ENCODE measurements at regions not wholly inside any gene's neighbourhood (a gene's known extent, or its start where the extent isn't known, plus 50 kb on each side); places are given as distances from the start of the nearest gene placed in this dataset.
A peak's percentile ranks its signal among the peaks of the same experiment; 100 is the strongest.
"Not testable (repeated sequence)": the region's sequence is repeated elsewhere in the genome, so short reads cannot be mapped to it uniquely, and the experiment has no call there.

GRCh38 chr12:114815026-114815795, 131.2 kb upstream of the TBX3 start:
- intact Hi-C loops (cut with DNase I): no loop called here
- no peak for DNase-seq

GRCh38 chr12:114812858-114813761, 129.1 kb upstream of the TBX3 start:
- peak in 6 of 42 donors; percentile 2 to 26 (median 16) for DNase-seq
- intact Hi-C loops (cut with DNase I): no loop called here

GRCh38 chr12:114812384-114812783, 128.4 kb upstream of the TBX3 start:
- intact Hi-C loops (cut with DNase I): no loop called here
- no peak for DNase-seq

- intact Hi-C loops (cut with DNase I): no loop called here
- DNase-seq: no peak
These were observed 125.1 kb upstream of the TBX3 start for GRCh38 chr12:114809097-114809496.

GRCh38 chr12:114801381-114801780, 117.4 kb upstream of the TBX3 start:
- intact Hi-C loops (cut with DNase I); DNase-seq: not testable (repeated sequence)

- DNase-seq; intact Hi-C loops (cut with DNase I): not testable (repeated sequence)
These were observed 116.6 kb upstream of the TBX3 start for GRCh38 chr12:114800566-114800965.

GRCh38 chr12:114799574-114800487, 115.9 kb upstream of the TBX3 start:
- DNase-seq: peak in 9 of 42 donors; percentile 1 to 44 (median 15)
- intact Hi-C loops (cut with DNase I): no loop called here

GRCh38 chr12:114794049-114794558, 110.1 kb upstream of the TBX3 start:
- intact Hi-C loops (cut with DNase I): no loop called here

GRCh38 chr12:114790276-114790675, 106.3 kb upstream of the TBX3 start:
- intact Hi-C loops (cut with DNase I): no loop called here
- no peak for DNase-seq

More at GRCh38 chr12:114794049-114794558, 110.1 kb upstream of the TBX3 start:
- no peak for DNase-seq

GRCh38 chr12:114789821-114790220, 105.8 kb upstream of the TBX3 start:
- intact Hi-C loops (cut with DNase I): no loop called here
- no peak for DNase-seq

GRCh38 chr12:114789276-114789675, 105.3 kb upstream of the TBX3 start:
- no peak for DNase-seq
- intact Hi-C loops (cut with DNase I): no loop called here

- intact Hi-C loops (cut with DNase I): no loop called here
These were observed 100.6 kb upstream of the TBX3 start for GRCh38 chr12:114784526-114784925.

GRCh38 chr12:114783089-114783618, 99.2 kb upstream of the TBX3 start:
- intact Hi-C loops (cut with DNase I): no loop called here
- no peak for DNase-seq

More at GRCh38 chr12:114784526-114784925, 100.6 kb upstream of the TBX3 start:
- no peak for DNase-seq

- DNase-seq: no peak
- intact Hi-C loops (cut with DNase I): no loop called here
These were observed 96.9 kb upstream of the TBX3 start for GRCh38 chr12:114780746-114781399.

GRCh38 chr12:114779647-114780046, 95.7 kb upstream of the TBX3 start:
- intact Hi-C loops (cut with DNase I): no loop called here

GRCh38 chr12:114779186-114779585, 95.2 kb upstream of the TBX3 start:
- intact Hi-C loops (cut with DNase I): no loop called here
- DNase-seq: no peak

More at GRCh38 chr12:114779647-114780046, 95.7 kb upstream of the TBX3 start:
- no peak for DNase-seq

GRCh38 chr12:114776731-114777442, 92.9 kb upstream of the TBX3 start:
- intact Hi-C loops (cut with DNase I): no loop called here
- DNase-seq: no peak
